ENCODE measurements at regions not wholly inside any gene's neighbourhood (a gene's known extent, or its start where the extent isn't known, plus 50 kb on each side); places are given as distances from the start of the nearest gene placed in this dataset.

DNA sequence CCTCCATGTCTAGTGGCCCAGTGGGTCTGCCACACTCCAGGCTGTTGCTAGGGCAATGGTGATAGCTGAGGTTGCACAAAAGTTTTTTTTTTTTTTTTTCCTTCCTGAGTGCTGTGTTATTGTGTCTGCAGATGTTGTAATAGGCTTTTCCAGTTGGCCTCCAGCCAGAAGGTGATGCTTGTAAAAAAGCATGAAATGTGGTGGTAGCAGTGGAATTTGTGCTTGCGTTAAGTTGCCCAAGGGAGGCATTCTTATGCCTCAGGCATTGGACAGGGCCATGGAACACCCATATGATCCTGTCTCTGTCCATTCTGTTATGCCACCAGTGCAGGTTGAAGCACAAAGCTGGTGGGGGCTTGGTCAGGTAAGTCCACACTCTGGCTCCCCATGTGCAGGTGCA lies 660.5 kb upstream of the SPANXN1 start:
- TF ChIP-seq, protein P1, sequence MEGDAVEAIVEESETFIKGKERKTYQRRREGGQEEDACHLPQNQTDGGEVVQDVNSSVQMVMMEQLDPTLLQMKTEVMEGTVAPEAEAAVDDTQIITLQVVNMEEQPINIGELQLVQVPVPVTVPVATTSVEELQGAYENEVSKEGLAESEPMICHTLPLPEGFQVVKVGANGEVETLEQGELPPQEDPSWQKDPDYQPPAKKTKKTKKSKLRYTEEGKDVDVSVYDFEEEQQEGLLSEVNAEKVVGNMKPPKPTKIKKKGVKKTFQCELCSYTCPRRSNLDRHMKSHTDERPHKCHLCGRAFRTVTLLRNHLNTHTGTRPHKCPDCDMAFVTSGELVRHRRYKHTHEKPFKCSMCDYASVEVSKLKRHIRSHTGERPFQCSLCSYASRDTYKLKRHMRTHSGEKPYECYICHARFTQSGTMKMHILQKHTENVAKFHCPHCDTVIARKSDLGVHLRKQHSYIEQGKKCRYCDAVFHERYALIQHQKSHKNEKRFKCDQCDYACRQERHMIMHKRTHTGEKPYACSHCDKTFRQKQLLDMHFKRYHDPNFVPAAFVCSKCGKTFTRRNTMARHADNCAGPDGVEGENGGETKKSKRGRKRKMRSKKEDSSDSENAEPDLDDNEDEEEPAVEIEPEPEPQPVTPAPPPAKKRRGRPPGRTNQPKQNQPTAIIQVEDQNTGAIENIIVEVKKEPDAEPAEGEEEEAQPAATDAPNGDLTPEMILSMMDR (IDR thresholded peaks at IDR 0.05; ENCODE audit: insufficient read depth, low read depth, low read length), result no peak
- TF ChIP-seq EZH2 (IDR thresholded peaks at IDR 0.05; ENCODE audit: insufficient read depth, low read length), result no peak
